Lower leg skin (tissue), 3 donors: ENCODE measurements at regions not wholly inside any gene's neighbourhood (a gene's known extent, or its start where the extent isn't known, plus 50 kb on each side); places are given as distances from the start of the nearest gene placed in this dataset.

Experiments
- POLR2A ChIP-seq, 2 donors: fragments of 450-650 bp; IDR thresholded peaks; one replicate each; pipeline ENCODE4 v1.6.1; 2016 to 2017; ENCODE audit warnings: antibody characterized with exemption in 2 of 2, mild to moderate bottlenecking in 1 of 2, moderate library complexity in 1 of 2
- TF ChIP-seq, protein P1 (sequence below), 3 donors: fragments of 450-650 bp; IDR thresholded peaks; one replicate each; pipeline ENCODE4 v1.5.1; 2016; ENCODE audit warnings: antibody characterized with exemption in 3 of 3, mild to moderate bottlenecking in 3 of 3, moderate library complexity in 2 of 3

DNA sequence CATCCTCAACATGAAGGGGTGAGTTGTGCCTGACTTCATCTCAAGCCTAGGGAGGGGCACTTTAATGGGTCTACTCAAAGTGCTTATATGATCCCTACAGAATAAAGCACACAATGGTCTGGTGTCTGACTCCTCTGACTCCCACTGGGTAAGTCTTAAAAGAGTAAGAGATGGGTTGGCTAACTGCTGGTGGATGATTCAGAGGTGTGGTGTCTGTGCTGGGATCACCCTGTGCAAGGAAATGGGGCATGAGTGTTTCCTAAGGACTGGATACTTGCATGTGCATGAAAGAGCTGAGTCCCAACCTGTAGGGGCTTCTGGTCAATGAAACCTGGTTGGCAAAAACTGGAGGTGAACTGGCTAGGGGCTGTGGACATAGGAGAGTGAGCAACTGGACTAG, 158.8 kb downstream of the IL20RB start:
- TF ChIP-seq, protein P1, sequence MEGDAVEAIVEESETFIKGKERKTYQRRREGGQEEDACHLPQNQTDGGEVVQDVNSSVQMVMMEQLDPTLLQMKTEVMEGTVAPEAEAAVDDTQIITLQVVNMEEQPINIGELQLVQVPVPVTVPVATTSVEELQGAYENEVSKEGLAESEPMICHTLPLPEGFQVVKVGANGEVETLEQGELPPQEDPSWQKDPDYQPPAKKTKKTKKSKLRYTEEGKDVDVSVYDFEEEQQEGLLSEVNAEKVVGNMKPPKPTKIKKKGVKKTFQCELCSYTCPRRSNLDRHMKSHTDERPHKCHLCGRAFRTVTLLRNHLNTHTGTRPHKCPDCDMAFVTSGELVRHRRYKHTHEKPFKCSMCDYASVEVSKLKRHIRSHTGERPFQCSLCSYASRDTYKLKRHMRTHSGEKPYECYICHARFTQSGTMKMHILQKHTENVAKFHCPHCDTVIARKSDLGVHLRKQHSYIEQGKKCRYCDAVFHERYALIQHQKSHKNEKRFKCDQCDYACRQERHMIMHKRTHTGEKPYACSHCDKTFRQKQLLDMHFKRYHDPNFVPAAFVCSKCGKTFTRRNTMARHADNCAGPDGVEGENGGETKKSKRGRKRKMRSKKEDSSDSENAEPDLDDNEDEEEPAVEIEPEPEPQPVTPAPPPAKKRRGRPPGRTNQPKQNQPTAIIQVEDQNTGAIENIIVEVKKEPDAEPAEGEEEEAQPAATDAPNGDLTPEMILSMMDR (IDR thresholded peaks at IDR 0.05) = no peak
- TF ChIP-seq POLR2A (IDR thresholded peaks at IDR 0.05) = no peak
